Duodenal mucosa (tissue), 2 donors: ENCODE measurements at regions not wholly inside any gene's neighbourhood (a gene's known extent, or its start where the extent isn't known, plus 50 kb on each side); places are given as distances from the start of the nearest gene placed in this dataset.

Experiments
- H3K27ac ChIP-seq: one replicate; pipeline ENCODE4 v1.7.0; 2013; ENCODE audit warnings: low read depth, low read length
- H3K27me3 ChIP-seq, 2 donors: one replicate each; pipeline ENCODE4 v1.7.0; 2013; ENCODE audit warnings: low read length in 2 of 2, control low read depth in 1 of 2; ENCODE audit not compliant: insufficient read depth in 2 of 2, control insufficient read depth in 1 of 2
- H3K36me3 ChIP-seq, 2 donors: one replicate each; pipeline ENCODE4 v1.7.0; 2013; ENCODE audit warnings: low read length in 2 of 2, control low read depth in 1 of 2; ENCODE audit not compliant: insufficient read depth in 2 of 2, control insufficient read depth in 1 of 2
- H3K4me1 ChIP-seq, 2 donors: one replicate each; pipeline ENCODE4 v1.7.0; 2013; ENCODE audit warnings: low read length in 2 of 2, control low read depth in 1 of 2; ENCODE audit not compliant: insufficient read depth in 2 of 2, control insufficient read depth in 1 of 2
- H3K4me3 ChIP-seq, 2 donors: one replicate each; pipeline ENCODE4 v1.7.0; 2013; ENCODE audit warnings: low read length in 2 of 2, low read depth in 1 of 2
- H3K9ac ChIP-seq, 2 donors: one replicate each; pipeline ENCODE4 v1.7.0; 2013; ENCODE audit warnings: low read length in 2 of 2, low read depth in 1 of 2
- H3K9me3 ChIP-seq, 2 donors: one replicate each; pipeline ENCODE4 v1.7.0; 2013; ENCODE audit warnings: low read length in 2 of 2, control low read depth in 1 of 2; ENCODE audit not compliant: control insufficient read depth in 1 of 2

DNA sequence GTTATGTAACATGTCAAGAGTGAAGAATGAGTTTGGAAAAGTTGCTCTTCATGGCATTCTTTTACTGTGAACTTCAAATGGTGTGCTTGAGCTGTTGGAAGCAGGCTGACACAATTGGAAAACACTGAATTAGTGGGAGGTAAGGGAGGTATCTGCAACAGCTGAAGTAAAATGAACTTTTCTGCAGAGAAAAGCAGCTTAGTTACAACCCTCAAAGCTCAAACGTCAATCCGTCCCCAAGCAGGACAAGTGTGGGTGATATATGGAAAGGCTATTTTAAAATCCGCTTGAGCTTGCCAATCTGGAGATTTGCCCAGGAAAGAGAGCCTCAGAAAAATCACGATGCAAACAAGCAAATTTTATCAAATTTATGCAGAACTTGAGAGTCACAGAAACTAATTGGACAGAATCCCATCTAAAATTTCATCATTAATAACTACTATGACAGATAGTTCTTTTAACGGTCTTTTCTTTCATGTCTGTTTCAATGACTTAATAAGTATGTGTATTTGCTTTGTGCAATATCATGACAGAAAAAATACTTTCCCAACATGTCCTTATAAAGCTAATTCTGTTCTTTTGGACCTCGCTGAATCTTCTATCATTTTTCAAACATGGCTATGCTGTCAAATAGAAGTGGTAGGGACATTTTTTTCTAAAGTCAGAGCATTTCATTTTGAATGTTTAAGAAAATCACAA is 266.6 kb upstream of the SLITRK3 start:
- Histone ChIP-seq H3K27ac (no peak overlapping the region), H3K36me3 (no peaks in the 10 kb centered on the region), H3K4me3 (no peak overlapping the region), H3K9ac (no peak overlapping the region), H3K4me1 (no peaks in the 10 kb centered on the region), H3K9me3 (no peaks in the 10 kb centered on the region), H3K27me3 (no peaks in the 10 kb centered on the region)

GRCh38 chr3:165459924-165460835 is 264.0 kb upstream of the SLITRK3 start:
- Histone ChIP-seq H3K4me3 (no peak overlapping the region), H3K9me3 (no peaks in the 10 kb centered on the region), H3K36me3 (no peaks in the 10 kb centered on the region), H3K4me1 (no peaks in the 10 kb centered on the region), H3K27me3 (no peaks in the 10 kb centered on the region), H3K27ac (no peak overlapping the region), H3K9ac (no peak overlapping the region)

DNA sequence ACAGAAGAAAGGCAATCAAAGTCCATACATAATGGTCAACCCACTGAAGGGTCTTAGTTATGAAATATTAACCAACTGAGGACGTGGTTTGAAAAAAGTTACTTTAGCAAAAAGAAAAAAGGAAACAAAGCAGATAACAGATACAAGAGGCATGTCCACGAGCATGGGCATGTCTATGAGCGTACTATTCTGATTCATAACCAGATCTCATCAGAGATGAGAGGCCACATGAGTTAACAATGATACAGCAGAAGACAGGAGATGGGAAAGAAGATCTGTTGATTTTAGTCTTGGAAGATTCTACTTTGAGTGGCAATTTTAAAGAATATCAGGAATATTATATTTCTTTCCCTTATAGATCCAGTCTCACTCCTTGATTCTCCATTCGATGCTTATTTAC is 262.9 kb upstream of the SLITRK3 start:
- H3K36me3 ChIP-seq: no peaks in the 10 kb centered on the region
- no peaks in the 10 kb centered on the region for H3K27me3 ChIP-seq
- H3K4me1 ChIP-seq: no peaks in the 10 kb centered on the region
- no peak overlapping the region for H3K4me3 ChIP-seq
- H3K9ac ChIP-seq: no peak overlapping the region
- no peak overlapping the region for H3K27ac ChIP-seq
- H3K9me3 ChIP-seq: no peaks in the 10 kb centered on the region

- Histone ChIP-seq H3K9ac (no peak overlapping the region), H3K36me3 (no peaks in the 10 kb centered on the region), H3K4me3 (no peak overlapping the region), H3K27ac (no peak overlapping the region), H3K27me3 (no peaks in the 10 kb centered on the region), H3K4me1 (no peaks in the 10 kb centered on the region), H3K9me3 (no peaks in the 10 kb centered on the region)
Measured at GRCh38 chr3:165457096-165457495, 260.9 kb upstream of the SLITRK3 start.

DNA sequence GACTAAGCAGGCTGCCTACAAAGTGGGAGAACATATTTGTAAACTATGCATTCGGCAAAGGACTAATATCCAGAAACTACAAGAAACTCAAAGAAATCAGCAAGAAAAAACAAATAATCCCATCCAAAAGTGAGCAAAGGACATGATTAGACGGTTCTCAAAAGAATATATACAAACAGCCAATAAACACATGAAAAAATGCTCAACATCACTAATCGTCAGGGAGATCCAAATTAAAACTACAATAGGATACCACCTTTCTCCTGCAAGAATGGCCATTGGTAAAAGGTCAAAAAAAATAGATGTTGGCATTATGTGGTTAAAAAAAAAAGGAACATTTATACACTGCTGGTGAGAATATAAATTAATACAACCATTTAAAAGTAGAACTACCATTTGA is 259.6 kb upstream of the SLITRK3 start:
- Histone ChIP-seq H3K27me3 (no peaks in the 10 kb centered on the region), H3K36me3 (no peaks in the 10 kb centered on the region), H3K9ac (no peak overlapping the region), H3K4me3 (no peak overlapping the region), H3K9me3 (no peaks in the 10 kb centered on the region), H3K27ac (no peak overlapping the region), H3K4me1 (no peaks in the 10 kb centered on the region)

DNA sequence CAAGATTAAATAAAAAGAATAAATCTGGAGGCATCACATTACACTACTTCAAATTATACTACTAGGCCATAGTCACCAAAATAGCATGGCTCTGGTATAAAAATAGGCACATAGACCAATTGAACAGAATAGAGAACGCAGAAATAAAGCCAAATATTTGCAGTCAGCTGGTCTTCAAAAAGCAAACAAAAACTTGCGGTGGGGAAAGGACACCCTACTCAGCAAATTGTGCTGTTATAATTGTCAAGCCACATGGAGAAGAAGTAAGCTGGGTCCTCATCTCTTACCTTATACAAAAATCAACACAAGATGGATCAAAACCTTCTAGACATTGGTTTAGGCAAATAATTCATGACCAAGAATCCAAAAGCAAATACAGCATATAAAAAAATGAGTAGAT is 259.2 kb upstream of the SLITRK3 start:
- no peaks in the 10 kb centered on the region for H3K27me3 ChIP-seq
- no peak overlapping the region for H3K9ac ChIP-seq
- no peak overlapping the region for H3K4me3 ChIP-seq
- H3K36me3 ChIP-seq: no peaks in the 10 kb centered on the region
- no peaks in the 10 kb centered on the region for H3K9me3 ChIP-seq
- no peak overlapping the region for H3K27ac ChIP-seq
- no peaks in the 10 kb centered on the region for H3K4me1 ChIP-seq

DNA sequence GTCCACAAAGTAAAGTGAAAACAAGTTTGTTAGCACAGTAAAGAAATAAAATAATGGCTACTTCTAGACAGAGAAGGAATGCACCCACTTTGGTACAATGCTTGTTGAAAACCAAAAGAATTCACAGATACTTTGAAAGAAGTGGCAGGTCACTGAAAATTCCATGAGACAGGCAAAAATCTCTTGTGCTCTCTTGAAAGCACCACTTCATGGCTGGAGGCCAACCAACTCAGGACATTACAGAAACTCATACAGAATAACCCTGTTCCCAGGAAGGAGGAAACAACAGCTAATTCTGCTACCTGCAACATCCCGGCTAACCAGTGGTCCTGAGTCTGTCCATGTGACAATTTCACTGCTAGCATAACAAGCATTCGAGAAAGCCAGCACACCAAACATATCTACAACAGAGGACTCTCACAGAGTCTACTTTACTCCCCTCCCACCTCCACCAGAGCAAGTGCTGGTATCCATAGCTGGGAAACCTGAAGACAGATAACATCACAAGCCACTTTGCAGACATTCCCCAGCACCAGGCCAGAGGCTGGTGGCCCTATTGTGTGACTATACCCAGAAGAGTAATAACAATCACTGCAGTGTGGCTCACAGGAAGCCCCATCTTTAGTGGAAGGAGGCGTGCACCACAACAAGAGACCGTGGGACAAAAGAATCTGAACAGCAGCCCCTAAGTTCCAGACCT is 255.3 kb upstream of the SLITRK3 start:
- H3K4me3 ChIP-seq: no peak overlapping the region
- H3K27ac ChIP-seq: no peak overlapping the region
- no peaks in the 10 kb centered on the region for H3K27me3 ChIP-seq
- no peak overlapping the region for H3K9ac ChIP-seq
- no peaks in the 10 kb centered on the region for H3K36me3 ChIP-seq
- no peaks in the 10 kb centered on the region for H3K9me3 ChIP-seq
- no peaks in the 10 kb centered on the region for H3K4me1 ChIP-seq

GRCh38 chr3:165446555-165446954 is 250.4 kb upstream of the SLITRK3 start:
- Histone ChIP-seq H3K4me1 (no peaks in the 10 kb centered on the region), H3K9ac (no peak overlapping the region), H3K9me3 (no peaks in the 10 kb centered on the region), H3K27ac (no peak overlapping the region), H3K36me3 (no peaks in the 10 kb centered on the region), H3K4me3 (no peak overlapping the region), H3K27me3 (no peaks in the 10 kb centered on the region)

- H3K9ac ChIP-seq: no peak overlapping the region
- no peaks in the 10 kb centered on the region for H3K36me3 ChIP-seq
- no peak overlapping the region for H3K4me3 ChIP-seq
- H3K27me3 ChIP-seq: no peaks in the 10 kb centered on the region
- H3K27ac ChIP-seq: no peak overlapping the region
- no peaks in the 10 kb centered on the region for H3K4me1 ChIP-seq
- no peaks in the 10 kb centered on the region for H3K9me3 ChIP-seq
Measured at GRCh38 chr3:165444745-165445144, 248.6 kb upstream of the SLITRK3 start.

DNA sequence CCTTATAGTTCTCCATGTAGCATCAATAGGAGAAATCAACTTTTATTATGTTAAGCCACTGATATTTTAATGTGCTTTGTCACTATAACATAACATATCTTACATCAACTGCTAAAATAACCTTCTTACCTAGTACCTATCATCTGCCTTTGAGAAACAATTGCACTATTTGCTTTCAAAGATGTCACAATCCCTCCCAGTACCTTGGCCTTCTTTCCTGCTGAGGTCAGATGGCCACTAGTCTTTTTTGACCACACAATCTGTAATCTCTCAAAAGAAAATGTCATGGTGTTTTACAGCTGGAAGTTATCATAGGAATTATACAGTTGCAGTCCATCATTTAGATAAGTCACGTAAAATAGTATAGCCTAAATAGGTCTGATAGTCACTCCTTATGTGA is 247.5 kb upstream of the SLITRK3 start:
- Histone ChIP-seq H3K27ac (no peak overlapping the region), H3K9me3 (no peaks in the 10 kb centered on the region), H3K4me3 (no peak overlapping the region), H3K9ac (no peak overlapping the region), H3K27me3 (no peaks in the 10 kb centered on the region), H3K4me1 (no peaks in the 10 kb centered on the region), H3K36me3 (no peaks in the 10 kb centered on the region)
